NCI-H526 treated with DMSO at 0.1 percent for 48 hours (cell line): ENCODE measurements at regions not wholly inside any gene's neighbourhood (a gene's known extent, or its start where the extent isn't known, plus 50 kb on each side); places are given as distances from the start of the nearest gene placed in this dataset.
"Not testable (repeated sequence)": the region's sequence is repeated elsewhere in the genome, so short reads cannot be mapped to it uniquely, and the experiment has no call there.

Experiments used
- DNase-seq: peaks from one replicate; lab custom pipeline; 2025; lab: John Stamatoyannopoulos, UW

- DNase-seq, result no peak
These were observed 97.0 kb upstream of the MAN1A1 start for GRCh38 chr6:119446609-119447008.

GRCh38 chr6:119446115-119446554 lies 96.6 kb upstream of the MAN1A1 start:
- no peak for DNase-seq

- no peak for DNase-seq
These were observed 96.1 kb upstream of the MAN1A1 start for GRCh38 chr6:119445666-119446065.

DNA sequence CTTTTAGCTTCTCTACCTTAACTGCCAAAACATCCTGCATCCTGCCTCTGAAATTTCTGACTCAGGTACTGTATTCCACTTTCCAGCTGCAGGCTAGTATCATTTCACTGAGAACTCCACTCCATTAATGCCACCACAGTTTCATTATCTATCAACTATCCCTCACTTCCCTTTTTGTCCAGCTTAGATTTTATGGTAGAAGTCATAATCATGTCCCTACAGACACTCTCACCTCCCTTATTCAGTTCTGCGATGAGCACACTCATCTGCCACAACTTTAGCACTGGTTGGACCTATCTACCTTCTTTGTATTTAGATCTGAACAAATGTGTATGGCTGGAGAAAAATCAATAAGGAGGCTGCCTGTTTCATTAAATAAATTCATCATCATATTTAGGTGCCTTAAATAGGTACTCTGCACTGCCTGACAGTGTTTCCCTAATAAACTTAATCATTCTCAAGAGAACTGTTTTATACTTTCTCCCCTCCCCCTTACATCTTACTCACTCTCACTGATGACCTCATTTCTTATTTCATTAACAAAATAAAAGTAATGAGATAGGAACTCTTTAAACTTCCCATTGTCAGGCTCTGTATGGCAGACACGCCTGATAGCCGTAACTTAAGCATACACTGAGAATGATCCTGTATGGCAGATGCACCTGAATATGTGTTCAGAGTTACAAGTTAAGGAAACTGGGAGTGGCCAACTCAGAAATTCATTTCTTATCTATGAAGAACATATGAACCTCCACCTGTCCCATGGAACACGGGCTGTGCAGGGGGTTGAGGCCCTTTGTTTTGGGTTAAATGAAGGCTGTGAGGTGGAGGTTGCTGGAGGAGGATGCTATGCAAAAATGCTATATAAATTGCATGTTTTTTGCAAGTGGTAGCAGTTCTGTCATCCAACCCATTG lies 95.3 kb upstream of the MAN1A1 start:
- DNase-seq, result no peak

- no peak for DNase-seq
These were observed 94.6 kb upstream of the MAN1A1 start for GRCh38 chr6:119443993-119444641.

- DNase-seq, result no peak
These were observed 93.2 kb upstream of the MAN1A1 start for GRCh38 chr6:119442776-119443184.

- DNase-seq, result no peak
These were observed 91.4 kb upstream of the MAN1A1 start for GRCh38 chr6:119440953-119441352.

GRCh38 chr6:119436583-119436982 lies 87.0 kb upstream of the MAN1A1 start:
- DNase-seq, result no peak

GRCh38 chr6:119431799-119432198 lies 82.2 kb upstream of the MAN1A1 start:
- DNase-seq, result no peak

DNA sequence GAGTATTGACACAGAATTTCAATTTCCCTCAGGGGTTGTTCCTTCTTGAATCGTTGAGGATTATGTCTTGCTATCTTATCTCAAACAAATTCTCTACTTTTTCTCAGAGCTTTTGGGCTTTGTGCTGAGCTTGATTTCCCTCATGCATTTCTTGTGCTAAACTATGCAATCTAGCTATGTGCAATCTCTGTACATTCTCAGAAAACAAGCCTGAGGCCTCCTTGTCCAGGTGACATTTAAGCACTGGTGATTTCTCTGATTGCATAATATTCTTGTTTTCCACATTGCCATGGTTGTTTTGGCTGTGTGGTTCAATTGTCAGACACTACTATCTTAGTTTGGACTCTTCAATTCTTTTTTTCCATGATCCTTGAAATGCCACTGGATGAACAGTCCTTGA lies 81.2 kb upstream of the MAN1A1 start:
- DNase-seq, result no peak

DNA sequence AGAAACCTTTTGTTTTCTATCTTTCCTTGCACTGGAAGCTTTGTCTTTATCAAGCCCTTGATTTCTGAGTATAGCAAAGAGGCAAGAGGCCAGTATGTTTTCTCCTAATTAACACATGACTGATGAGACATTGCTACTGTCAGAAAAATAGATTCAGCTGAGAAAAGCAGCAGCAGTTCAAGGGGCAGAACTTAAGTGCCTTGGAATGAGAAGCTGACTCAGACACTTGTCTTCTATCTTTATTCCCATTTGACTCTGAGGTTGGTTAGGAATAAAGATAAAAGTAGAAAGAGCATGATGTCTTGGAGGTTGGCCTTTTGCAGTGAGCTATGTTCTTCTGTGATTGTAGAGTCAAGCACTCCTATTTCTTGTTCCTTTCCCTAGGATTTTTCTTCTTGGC lies 79.1 kb upstream of the MAN1A1 start:
- DNase-seq, result no peak

GRCh38 chr6:119426619-119427018 lies 77.1 kb upstream of the MAN1A1 start:
- no peak for DNase-seq

DNA sequence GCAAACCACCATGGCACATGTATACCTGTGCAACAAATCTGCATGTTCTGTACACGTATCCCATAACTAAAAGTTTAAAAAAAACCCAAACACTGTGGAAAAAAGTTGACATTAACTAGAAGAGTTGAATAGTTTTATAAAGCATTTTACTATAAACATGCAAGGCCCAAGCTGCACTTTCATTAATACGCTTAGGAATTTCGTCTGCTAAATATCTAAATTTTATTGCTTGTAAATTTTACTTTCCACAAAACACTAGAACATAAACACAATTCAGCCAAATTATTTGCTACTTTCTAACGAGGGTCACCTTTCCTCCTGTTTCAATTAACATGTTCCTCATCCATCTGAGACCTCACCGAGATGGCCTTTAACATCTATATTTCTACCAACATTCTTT lies 74.4 kb upstream of the MAN1A1 start:
- DNase-seq, result no peak

GRCh38 chr6:119418084-119418483 lies 68.5 kb upstream of the MAN1A1 start:
- not testable (repeated sequence) for DNase-seq

DNA sequence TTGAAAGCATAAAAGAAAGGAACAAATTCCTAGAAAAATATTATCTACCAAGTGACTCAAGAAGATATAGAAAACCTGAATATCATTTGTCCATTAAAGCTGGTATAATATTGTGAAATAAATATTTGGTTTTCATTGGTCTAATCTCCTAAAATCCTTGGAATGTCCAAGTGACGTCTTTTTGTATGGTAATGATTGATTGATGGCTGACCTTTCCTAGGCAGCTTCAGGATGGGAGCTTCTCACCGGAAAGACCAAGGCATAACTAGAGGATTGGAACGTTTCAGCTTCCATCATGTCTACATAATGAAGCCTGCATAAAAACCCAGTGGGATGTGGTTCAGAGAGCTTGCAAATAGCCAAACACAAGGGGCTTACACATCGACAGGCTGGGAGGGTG lies 57.6 kb upstream of the MAN1A1 start:
- no peak for DNase-seq

DNA sequence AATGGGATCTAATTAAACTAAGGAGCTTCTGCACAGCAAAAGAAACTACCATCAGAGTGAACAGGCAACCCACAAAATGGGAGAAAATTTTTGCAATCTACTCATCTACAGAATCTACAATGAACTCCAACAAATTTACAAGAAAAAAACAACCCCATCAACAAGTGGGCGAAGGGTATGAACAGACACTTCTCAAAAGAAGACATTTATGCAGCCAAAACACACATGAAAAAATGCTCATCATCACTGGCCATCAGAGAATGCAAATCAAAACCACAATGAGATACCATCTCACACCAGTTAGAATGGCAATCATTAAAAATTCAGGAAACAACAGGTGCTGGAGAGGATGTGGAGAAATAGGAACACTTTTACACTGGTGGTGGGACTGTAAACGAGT lies 55.6 kb upstream of the MAN1A1 start:
- DNase-seq, result not testable (repeated sequence)
